Activated CD8-positive, alpha-beta T cell treated with anti-CD3 and anti-CD28 coated beads for 36 hours (primary cell): ENCODE measurements at regions not wholly inside any gene's neighbourhood (a gene's known extent, or its start where the extent isn't known, plus 50 kb on each side); places are given as distances from the start of the nearest gene placed in this dataset.

Experiments used
- ATAC-seq: fragments of 200-7000 bp; cut with Tn5 transposase; one replicate; pipeline ENCODE4 v1.10.0; 2021; ENCODE audit warnings: mild to moderate bottlenecking, moderate library complexity
- CTCF ChIA-PET: fragments of 350-600 bp; sonication (Branson Sonifier 250); formaldehyde crosslinking; loops from one replicate; lab custom pipeline; 2021; ENCODE audit warnings: antibody characterized with exemption; lab: Charles Lee
- POLR2A ChIA-PET: fragments of 350-600 bp; sonication (Branson Sonifier 250); formaldehyde crosslinking; loops from one replicate; lab custom pipeline; 2021; ENCODE audit warnings: antibody characterized with exemption; lab: Charles Lee
- DNase-seq: peaks from one replicate; pipeline ENCODE4 v3.0.0-alpha.2; 2020
- H3K27ac Mint-ChIP-seq: one replicate; pipeline ENCODE4 v1.8.0; 2021; ENCODE audit warnings: mild to moderate bottlenecking, mixed read lengths
- H3K27me3 Mint-ChIP-seq: one replicate; pipeline ENCODE4 v1.8.0; 2021; ENCODE audit warnings: mixed read lengths
- H3K36me3 Mint-ChIP-seq: one replicate; pipeline ENCODE4 v1.8.0; 2021; ENCODE audit warnings: low read depth, mixed read lengths
- H3K4me1 Mint-ChIP-seq: one replicate; pipeline ENCODE4 v1.8.0; 2021; ENCODE audit warnings: low read depth, mixed read lengths
- H3K4me3 Mint-ChIP-seq: one replicate; pipeline ENCODE4 v1.8.0; 2021; ENCODE audit warnings: mild to moderate bottlenecking, moderate library complexity, mixed read lengths
- H3K9me3 Mint-ChIP-seq: one replicate; pipeline ENCODE4 v1.8.0; 2021; ENCODE audit warnings: mixed read lengths
- CTCF ChIP-seq: fragments of 200-600 bp; IDR thresholded peaks from one replicate; pipeline ENCODE4 v1.8.0; 2022; ENCODE audit warnings: antibody characterized with exemption, mild to moderate bottlenecking
- intact Hi-C: fragments of 100-400 bp; cut with micrococcal nuclease; formaldehyde crosslinking; loops from one replicate; pipeline ENCODE4 v1.10.0; 2022

- ChIA-PET CTCF (interaction anchor here (0.7 to 0.8 kb wide), 2 partner anchors 9 to 1012 kb away, joined by 3 read pairs; no protein-coding TSS in a partner anchor), POLR2A (no interaction called here)
- no peak for ATAC-seq
- no peak for DNase-seq
- H3K4me1 Mint-ChIP-seq: no peaks in the 10 kb centered on the region
- H3K4me3 Mint-ChIP-seq: no peak overlapping the region
- no peak overlapping the region for H3K27ac Mint-ChIP-seq
- intact Hi-C loops: no loop called here
- no peak for TF ChIP-seq CTCF
- H3K36me3 Mint-ChIP-seq: no peaks in the 10 kb centered on the region
- no peaks in the 10 kb centered on the region for H3K9me3 Mint-ChIP-seq
- H3K27me3 Mint-ChIP-seq: no peaks in the 10 kb centered on the region
These were observed 61.5 kb upstream of the DMAC1 start for GRCh38 chr9:7861086-7861485.

GRCh38 chr9:7860335-7860709, 60.7 kb upstream of the DMAC1 start:
- no peaks in the 10 kb centered on the region for H3K9me3 Mint-ChIP-seq
- ChIA-PET CTCF (no interaction called here), POLR2A (no interaction called here)
- H3K27me3 Mint-ChIP-seq: no peaks in the 10 kb centered on the region
- no peak for TF ChIP-seq CTCF
- H3K4me1 Mint-ChIP-seq: no peaks in the 10 kb centered on the region
- no peak overlapping the region for H3K4me3 Mint-ChIP-seq
- no peaks in the 10 kb centered on the region for H3K36me3 Mint-ChIP-seq
- ATAC-seq (no peak), DNase-seq (no peak)
- intact Hi-C loops: no loop called here
- no peak overlapping the region for H3K27ac Mint-ChIP-seq

- intact Hi-C loops: no loop called here
- POLR2A ChIA-PET: no interaction called here
These were observed 60.2 kb upstream of the DMAC1 start for GRCh38 chr9:7859701-7860334.

GRCh38 chr9:7858166-7858565, 58.6 kb upstream of the DMAC1 start:
- intact Hi-C loops: no loop called here
- Mint-ChIP-seq H3K36me3 (no peaks in the 10 kb centered on the region), H3K27ac (no peak overlapping the region), H3K27me3 (no peaks in the 10 kb centered on the region), H3K4me1 (no peaks in the 10 kb centered on the region), H3K9me3 (no peaks in the 10 kb centered on the region), H3K4me3 (no peak overlapping the region)
- no peak for DNase-seq
- CTCF ChIA-PET: no interaction called here
- no peak for TF ChIP-seq CTCF
- ATAC-seq: no peak
- POLR2A ChIA-PET: no interaction called here

More at GRCh38 chr9:7859701-7860334, 60.2 kb upstream of the DMAC1 start:
- ATAC-seq (no peak), DNase-seq (no peak)
- Mint-ChIP-seq H3K27ac (no peak overlapping the region), H3K36me3 (no peaks in the 10 kb centered on the region), H3K27me3 (no peaks in the 10 kb centered on the region), H3K4me3 (no peak overlapping the region), H3K4me1 (no peaks in the 10 kb centered on the region), H3K9me3 (no peaks in the 10 kb centered on the region)
- CTCF ChIA-PET: no interaction called here
- no peak for TF ChIP-seq CTCF

GRCh38 chr9:7854763-7855162, 55.2 kb upstream of the DMAC1 start:
- H3K27me3 Mint-ChIP-seq: no peaks in the 10 kb centered on the region
- no peaks in the 10 kb centered on the region for H3K9me3 Mint-ChIP-seq
- no peaks in the 10 kb centered on the region for H3K4me1 Mint-ChIP-seq

More at GRCh38 chr9:7854763-7855162, 55.2 kb upstream of the DMAC1 start:
- ChIA-PET POLR2A (no interaction called here), CTCF (no interaction called here)
- no peaks in the 10 kb centered on the region for H3K36me3 Mint-ChIP-seq
- H3K27ac Mint-ChIP-seq: no peak overlapping the region
- intact Hi-C loops: no loop called here
- no peak overlapping the region for H3K4me3 Mint-ChIP-seq
- ATAC-seq: no peak
- TF ChIP-seq CTCF: no peak
- no peak for DNase-seq
